Tibial artery (tissue), 4 donors: ENCODE measurements at regions not wholly inside any gene's neighbourhood (a gene's known extent, or its start where the extent isn't known, plus 50 kb on each side); places are given as distances from the start of the nearest gene placed in this dataset.

Source experiments
- DNase-seq, 2 donors: peaks; one replicate each; pipeline ENCODE4 v3.0.0-alpha.2; 2019
- H3K27ac ChIP-seq, 2 donors: fragments of 200-600 bp; sonication (generic) in 1 of 2; 1 replicate in 1 of 2; 2 replicates in 1 of 2; pipeline ENCODE4 v1.5.1; 2018 to 2019; ENCODE audit warnings: mild to moderate bottlenecking in 1 of 2
- H3K27me3 ChIP-seq, 2 donors: fragments of 200-600 bp; sonication (generic) in 1 of 2; one replicate each; pipeline versions ENCODE4 v1.5.1 to v1.6.0; 2016 to 2019
- H3K36me3 ChIP-seq, 3 donors: fragments of 200-600 bp; sonication (generic) in 2 of 3; one replicate each; pipeline ENCODE4 v1.5.1; 2016 to 2019; ENCODE audit warnings: mild to moderate bottlenecking in 2 of 3
- H3K4me1 ChIP-seq, 4 donors: fragments of 200-600 bp; sonication (generic) in 2 of 4; 1 replicate in 3 of 4; 2 replicates in 1 of 4; pipeline ENCODE4 v1.5.1; 2016 to 2019
- H3K4me3 ChIP-seq, 2 donors: fragments of 200-600 bp; sonication (generic) in 1 of 2; 1 replicate in 1 of 2; 2 replicates in 1 of 2; pipeline ENCODE4 v1.5.1; 2018 to 2019; ENCODE audit warnings: mild to moderate bottlenecking in 2 of 2
- H3K9me3 ChIP-seq, 3 donors: fragments of 200-600 bp; sonication (generic) in 1 of 3; one replicate each; pipeline ENCODE4 v1.5.1; 2016 to 2019
- CTCF ChIP-seq, 2 experiments: fragments of 200-600 bp in 1 of 2; fragments of 450-650 bp in 1 of 2; IDR thresholded peaks; one replicate each; pipeline ENCODE4 v1.5.1; 2017 to 2019; ENCODE audit warnings: antibody characterized with exemption in 2 of 2, mild to moderate bottlenecking in 1 of 2, moderate library complexity in 1 of 2
- intact Hi-C: fragments of 100-400 bp; cut with DNase I; formaldehyde crosslinking; loops from one replicate; pipeline ENCODE4 v1.15.0; 2023; ENCODE audit warnings: low total_unique reads

- H3K27ac ChIP-seq = no peak overlapping the region
- no peak for TF ChIP-seq CTCF (IDR thresholded peaks at IDR 0.05)
- no peaks in the 10 kb centered on the region for H3K9me3 ChIP-seq
- no peaks in the 10 kb centered on the region for H3K36me3 ChIP-seq
- peak; percentile 3 to 43 for DNase-seq
- H3K4me1 ChIP-seq = no peaks in the 10 kb centered on the region
- intact Hi-C loops = no loop called here
- H3K27me3 ChIP-seq = peaks cover 0 to 13% of the 10 kb centered on the region in 2 donors
- no peak overlapping the region for H3K4me3 ChIP-seq
Observed at GRCh38 chr5:1748271-1748670, 51.4 kb downstream of the MRPL36 start.

GRCh38 chr5:1747803-1748085 is 51.9 kb downstream of the MRPL36 start:
- Histone ChIP-seq H3K9me3 (no peaks in the 10 kb centered on the region), H3K4me3 (no peak overlapping the region), H3K27ac (no peak overlapping the region), H3K36me3 (no peaks in the 10 kb centered on the region), H3K27me3 (peaks cover 0 to 13% of the 10 kb centered on the region in 2 donors), H3K4me1 (no peaks in the 10 kb centered on the region)
- DNase-seq = no peak
- TF ChIP-seq CTCF (IDR thresholded peaks at IDR 0.05) = no peak
- intact Hi-C loops = no loop called here

- TF ChIP-seq CTCF (IDR thresholded peaks at IDR 0.05) = no peak
- no peaks in the 10 kb centered on the region for H3K36me3 ChIP-seq
- intact Hi-C loops = no loop called here
- H3K4me1 ChIP-seq = no peaks in the 10 kb centered on the region
- DNase-seq = peak; percentile 9 to 51
- peaks cover 0 to 13% of the 10 kb centered on the region in 2 donors for H3K27me3 ChIP-seq
- H3K4me3 ChIP-seq = no peak overlapping the region
- no peaks in the 10 kb centered on the region for H3K9me3 ChIP-seq
- H3K27ac ChIP-seq = no peak overlapping the region
Observed at GRCh38 chr5:1747079-1747802, 52.4 kb downstream of the MRPL36 start.

- Histone ChIP-seq H3K27me3 (peaks cover 0 to 7% of the 10 kb centered on the region in 2 donors), H3K9me3 (no peaks in the 10 kb centered on the region), H3K27ac (no peak overlapping the region), H3K4me1 (no peaks in the 10 kb centered on the region), H3K36me3 (no peaks in the 10 kb centered on the region), H3K4me3 (no peak overlapping the region)
- no peak for TF ChIP-seq CTCF (IDR thresholded peaks at IDR 0.05)
- intact Hi-C loops = no loop called here
- peak in 1 of 2 donors; percentile 12 for DNase-seq
Observed at GRCh38 chr5:1746371-1747078, 53.1 kb downstream of the MRPL36 start.

- Histone ChIP-seq H3K4me1 (no peaks in the 10 kb centered on the region), H3K4me3 (no peak overlapping the region), H3K27me3 (peaks cover 0 to 5% of the 10 kb centered on the region in 2 donors), H3K9me3 (no peaks in the 10 kb centered on the region), H3K27ac (no peak overlapping the region), H3K36me3 (no peaks in the 10 kb centered on the region)
- peak; percentile 12 to 63 for DNase-seq
- TF ChIP-seq CTCF (IDR thresholded peaks at IDR 0.05) = no peak
- intact Hi-C loops = no loop called here
Observed at GRCh38 chr5:1745796-1746370, 53.8 kb downstream of the MRPL36 start.
